Neural progenitor cell (in vitro differentiated cells): ENCODE measurements at regions not wholly inside any gene's neighbourhood (a gene's known extent, or its start where the extent isn't known, plus 50 kb on each side); places are given as distances from the start of the nearest gene placed in this dataset.

Source experiments
- EZH2 ChIP-seq: fragments of 200-600 bp; sonication (generic); IDR thresholded peaks from 2 replicates; pipeline ENCODE4 v1.6.1; 2017; ENCODE audit warnings: antibody characterized with exemption, mild to moderate bottlenecking, moderate library complexity
- EZH2phosphoT487 ChIP-seq: fragments of 200-600 bp; sonication (generic); IDR thresholded peaks from 2 replicates; pipeline ENCODE4 v1.6.1; 2017; ENCODE audit warnings: antibody characterized with exemption
- TF ChIP-seq, protein P1 (sequence below): fragments of 200-600 bp; sonication (generic); IDR thresholded peaks from 2 replicates; pipeline ENCODE4 v1.5.1; 2017; ENCODE audit warnings: antibody characterized with exemption, mild to moderate bottlenecking

DNA sequence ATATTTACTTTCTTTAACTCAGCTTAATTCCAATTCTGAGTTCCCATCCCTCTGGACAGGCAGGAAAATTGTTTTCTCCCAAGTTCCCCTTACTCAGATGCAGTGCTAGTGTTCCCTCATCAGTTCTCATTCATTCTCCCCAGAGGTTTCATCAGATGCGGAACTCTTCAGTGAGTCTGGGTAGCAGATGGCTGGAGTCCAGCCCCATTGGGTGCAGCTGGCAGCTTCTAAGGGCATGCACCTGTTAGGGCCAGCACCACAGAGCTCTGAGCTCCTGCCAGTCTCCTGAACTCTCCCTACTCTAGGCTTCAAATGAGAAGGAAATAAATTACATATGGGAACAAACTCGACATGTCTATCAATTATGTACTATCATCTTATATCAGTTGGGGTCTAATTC, 76.6 kb downstream of the SOD2 start:
- no peak for TF ChIP-seq EZH2phosphoT487
- TF ChIP-seq, protein P1, sequence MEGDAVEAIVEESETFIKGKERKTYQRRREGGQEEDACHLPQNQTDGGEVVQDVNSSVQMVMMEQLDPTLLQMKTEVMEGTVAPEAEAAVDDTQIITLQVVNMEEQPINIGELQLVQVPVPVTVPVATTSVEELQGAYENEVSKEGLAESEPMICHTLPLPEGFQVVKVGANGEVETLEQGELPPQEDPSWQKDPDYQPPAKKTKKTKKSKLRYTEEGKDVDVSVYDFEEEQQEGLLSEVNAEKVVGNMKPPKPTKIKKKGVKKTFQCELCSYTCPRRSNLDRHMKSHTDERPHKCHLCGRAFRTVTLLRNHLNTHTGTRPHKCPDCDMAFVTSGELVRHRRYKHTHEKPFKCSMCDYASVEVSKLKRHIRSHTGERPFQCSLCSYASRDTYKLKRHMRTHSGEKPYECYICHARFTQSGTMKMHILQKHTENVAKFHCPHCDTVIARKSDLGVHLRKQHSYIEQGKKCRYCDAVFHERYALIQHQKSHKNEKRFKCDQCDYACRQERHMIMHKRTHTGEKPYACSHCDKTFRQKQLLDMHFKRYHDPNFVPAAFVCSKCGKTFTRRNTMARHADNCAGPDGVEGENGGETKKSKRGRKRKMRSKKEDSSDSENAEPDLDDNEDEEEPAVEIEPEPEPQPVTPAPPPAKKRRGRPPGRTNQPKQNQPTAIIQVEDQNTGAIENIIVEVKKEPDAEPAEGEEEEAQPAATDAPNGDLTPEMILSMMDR = no peak
- no peak for TF ChIP-seq EZH2
